Endothelial cell of umbilical vein (primary cell): ENCODE measurements at regions not wholly inside any gene's neighbourhood (a gene's known extent, or its start where the extent isn't known, plus 50 kb on each side); places are given as distances from the start of the nearest gene placed in this dataset.

Experiments
- BruUV-seq: library from RNA; stranded (reverse); fragments of 400-500 nt; replicated peaks from 2 replicates; lab custom pipeline; 2021; lab: Mats Ljungman, UMichigan
- CTCF ChIA-PET: fragments of 300-600, 350-600 bp; sonication (Branson Sonifier 250); formaldehyde crosslinking; loops from one replicate; lab custom pipeline; 2021; ENCODE audit warnings: antibody characterized with exemption, inconsistent platforms; lab: Charles Lee
- POLR2A ChIA-PET: fragments of 300-600, 350-600 bp; sonication (Branson Sonifier 250); formaldehyde crosslinking; loops from one replicate; lab custom pipeline; 2021; ENCODE audit warnings: antibody characterized with exemption, inconsistent platforms; lab: Charles Lee
- DNase-seq: peaks from one replicate; pipeline ENCODE4 v3.0.0-alpha.2; 2011; ENCODE audit warnings: low read depth, low spot score
- FAIRE-seq: peaks from 2 replicates; lab custom pipeline; 2011; peaks lifted over from hg19 to GRCh38; lab: Jason Lieb, UNC
- H2AFZ ChIP-seq: 2 replicates; pipeline ENCODE4 v1.6.0; 2012; ENCODE audit warnings: low read depth, low read length, control low read depth, inconsistent platforms
- H3K27ac ChIP-seq: 2 replicates; pipeline ENCODE4 v1.5.1; 2011; ENCODE audit warnings: low read depth, mild to moderate bottlenecking, control low read depth, low read length, moderate library complexity; ENCODE audit not compliant: insufficient read depth
- H3K27me3 ChIP-seq, 2 experiments: 2 replicates each; pipeline versions ENCODE4 v1.6.0 to v1.6.1; 2011; ENCODE audit warnings: low read length in 2 of 2, mixed read lengths in 1 of 2; ENCODE audit not compliant: control insufficient read depth in 2 of 2, insufficient read depth in 2 of 2
- H3K36me3 ChIP-seq, 2 experiments: 2 replicates in 1 of 2; 3 replicates in 1 of 2; pipeline ENCODE4 v1.5.1; 2011; ENCODE audit warnings: low read length in 2 of 2, mild to moderate bottlenecking in 1 of 2, moderate library complexity in 1 of 2; ENCODE audit not compliant: control insufficient read depth in 2 of 2, insufficient read depth in 2 of 2; ENCODE audit errors: extremely low read depth in 1 of 2
- H3K4me1 ChIP-seq: 3 replicates; pipeline ENCODE4 v1.5.1; 2011; ENCODE audit warnings: mild to moderate bottlenecking, low read length; ENCODE audit not compliant: control insufficient read depth, insufficient read depth; ENCODE audit errors: extremely low read depth
- H3K4me2 ChIP-seq: 2 replicates; pipeline ENCODE4 v1.6.1; 2011; ENCODE audit warnings: low read length, control low read depth, mixed read lengths; ENCODE audit not compliant: insufficient read depth
- H3K4me3 ChIP-seq, 3 experiments: fragments of 200-600 bp in 1 of 3; sonication (generic), shearing (Covaris generic) in 1 of 3; replicated peaks in 1 of 3; 2 replicates each; pipeline ENCODE4 v1.5.1; 2011 to 2016; ENCODE audit warnings: control low read depth in 3 of 3, low read length in 3 of 3, mild to moderate bottlenecking in 2 of 3, inconsistent platforms in 1 of 3, low read depth in 1 of 3, moderate library complexity in 1 of 3; ENCODE audit not compliant: insufficient read depth in 1 of 3
- H3K79me2 ChIP-seq: 2 replicates; pipeline ENCODE4 v1.6.0; 2012; ENCODE audit warnings: low read length, inconsistent platforms; ENCODE audit not compliant: control insufficient read depth, insufficient read depth
- H3K9ac ChIP-seq: replicated peaks from 2 replicates; pipeline ENCODE3; 2011; ENCODE audit warnings: low read length, control low read depth; ENCODE audit not compliant: insufficient read depth; ENCODE audit errors: extremely low read depth
- H3K9me1 ChIP-seq: replicated peaks from 3 replicates; pipeline ENCODE4 v1.6.0; 2011; ENCODE audit warnings: mild to moderate bottlenecking, low read length; ENCODE audit not compliant: control insufficient read depth, insufficient read depth; ENCODE audit errors: extremely low read depth
- H3K9me3 ChIP-seq: replicated peaks from 2 replicates; pipeline ENCODE4 v1.5.1; 2012; ENCODE audit warnings: low read length, inconsistent platforms; ENCODE audit not compliant: control insufficient read depth, insufficient read depth
- H4K20me1 ChIP-seq: replicated peaks from 2 replicates; pipeline ENCODE3; 2011; ENCODE audit warnings: mild to moderate bottlenecking, low read length; ENCODE audit not compliant: control insufficient read depth, insufficient read depth; ENCODE audit errors: extremely low read depth
- CTCF ChIP-seq, 2 donors: IDR thresholded peaks; 1 replicate in 1 of 2; 2 replicates in 1 of 2; pipeline ENCODE4 v1.5.1; 2011; ENCODE audit warnings: low read length in 2 of 2, mild to moderate bottlenecking in 2 of 2, moderate library complexity in 2 of 2, control low read depth in 1 of 2, inconsistent platforms in 1 of 2, low read depth in 1 of 2; ENCODE audit not compliant: insufficient read depth in 1 of 2; ENCODE audit errors: extremely low read depth in 1 of 2
- EZH2 ChIP-seq: IDR thresholded peaks from 2 replicates; pipeline ENCODE4 v1.6.1; 2012; ENCODE audit warnings: borderline replicate concordance, low read depth, mild to moderate bottlenecking, moderate library complexity, low read length, inconsistent platforms; ENCODE audit not compliant: severe bottlenecking
- FOS ChIP-seq: IDR thresholded peaks from 2 replicates; pipeline ENCODE4 v1.6.1; 2011; ENCODE audit warnings: mild to moderate bottlenecking, low read length, moderate library complexity, borderline replicate concordance; ENCODE audit not compliant: insufficient read depth
- GATA2 ChIP-seq: IDR thresholded peaks from 2 replicates; pipeline ENCODE4 v1.7.0; 2011; ENCODE audit warnings: low read depth, mild to moderate bottlenecking, moderate library complexity, mixed read lengths, low read length; ENCODE audit not compliant: insufficient read length, insufficient read depth
- JUN ChIP-seq: IDR thresholded peaks from 2 replicates; pipeline ENCODE4 v1.6.1; 2011; ENCODE audit warnings: borderline replicate concordance, low read depth; ENCODE audit not compliant: insufficient read length, insufficient read depth
- MAX ChIP-seq: IDR thresholded peaks from 2 replicates; pipeline ENCODE4 v1.6.1; 2011; ENCODE audit not compliant: insufficient read depth, insufficient read length
- MYC ChIP-seq: IDR thresholded peaks from one replicate; pipeline ENCODE4 v1.6.1; 2011; ENCODE audit warnings: mild to moderate bottlenecking, low read depth, low read length
- POLR2A ChIP-seq: IDR thresholded peaks from 2 replicates; pipeline ENCODE4 v1.6.1; 2012; ENCODE audit warnings: low read depth, mild to moderate bottlenecking, control low read depth, low read length
- POLR2AphosphoS5 ChIP-seq: IDR thresholded peaks from 2 replicates; pipeline ENCODE4 v1.6.1; 2012; ENCODE audit warnings: low read depth, mild to moderate bottlenecking, control low read depth, low read length, moderate library complexity; ENCODE audit not compliant: insufficient read depth
- dilution Hi-C: fragments of 300-500 bp; cut with MboI; formaldehyde crosslinking; loops from one replicate; pipeline ENCODE4 v1.15.0; 2019; ENCODE audit warnings: low sequenced_read_pairs; ENCODE audit not compliant: extremely low pct_ligation_motif_present
- intact Hi-C: fragments of 100-400 bp; cut with micrococcal nuclease; formaldehyde crosslinking; loops from one replicate; pipeline ENCODE4 v1.10.0; 2022

GRCh38 chr13:103547914-103548313, 481.7 kb upstream of the SLC10A2 start:
- H3K9ac ChIP-seq: no peak overlapping the region
- no peaks in the 10 kb centered on the region for H3K79me2 ChIP-seq
- CTCF ChIA-PET: no interaction called here
- no peak overlapping the region for H2AFZ ChIP-seq
- no peaks in the 10 kb centered on the region for H3K36me3 ChIP-seq
- H3K4me2 ChIP-seq: no peak overlapping the region
- H3K4me1 ChIP-seq: no peaks in the 10 kb centered on the region
- dilution Hi-C loops: no loop called here
- POLR2A ChIA-PET: no interaction called here
- no peak for TF ChIP-seq EZH2
- TF ChIP-seq POLR2A: no peak
- no peak for TF ChIP-seq POLR2AphosphoS5
- no peak for TF ChIP-seq MYC
- H4K20me1 ChIP-seq: no peaks in the 10 kb centered on the region
- DNase-seq: no peak
- no peaks in the 10 kb centered on the region for H3K9me1 ChIP-seq
- H3K27ac ChIP-seq: no peak overlapping the region
- FAIRE-seq: no peak
- BruUV-seq: no TSS peak
- no peak overlapping the region for H3K4me3 ChIP-seq
- no peaks in the 10 kb centered on the region for H3K27me3 ChIP-seq
- H3K9me3 ChIP-seq: peaks cover 9% of the 10 kb centered on the region
- intact Hi-C loops: no loop called here

GRCh38 chr13:103546271-103546670, 480.1 kb upstream of the SLC10A2 start:
- Histone ChIP-seq H3K4me1 (no peaks in the 10 kb centered on the region), H3K4me2 (no peak overlapping the region), H3K36me3 (no peaks in the 10 kb centered on the region), H3K9me1 (no peaks in the 10 kb centered on the region), H3K9me3 (peaks cover 9% of the 10 kb centered on the region), H3K4me3 (no peak overlapping the region), H3K9ac (no peak overlapping the region), H2AFZ (no peak overlapping the region), H3K79me2 (no peaks in the 10 kb centered on the region), H3K27ac (no peak overlapping the region), H3K27me3 (no peaks in the 10 kb centered on the region), H4K20me1 (no peaks in the 10 kb centered on the region)
- ChIA-PET POLR2A (no interaction called here), CTCF (no interaction called here)
- no peak for FAIRE-seq
- no TSS peak for BruUV-seq
- dilution Hi-C loops (no loop called here), intact Hi-C loops (no loop called here)
- no peak for DNase-seq
- TF ChIP-seq MYC (no peak), FOS (no peak), CTCF (IDR thresholded peaks at IDR 0.05; ENCODE audit: extremely low read depth in 1 of 2, insufficient read depth in 1 of 2, low read depth in 1 of 2, low read length in 2 of 2) (no peak), EZH2 (no peak), GATA2 (no peak), POLR2AphosphoS5 (no peak), JUN (no peak), MAX (no peak), POLR2A (no peak)
